Myocyte (in vitro differentiated cells): ENCODE measurements at regions not wholly inside any gene's neighbourhood (a gene's known extent, or its start where the extent isn't known, plus 50 kb on each side); places are given as distances from the start of the nearest gene placed in this dataset.
A peak's percentile ranks its signal among the peaks of the same experiment; 100 is the strongest.
"Not testable (repeated sequence)": the region's sequence is repeated elsewhere in the genome, so short reads cannot be mapped to it uniquely, and the experiment has no call there.

ENCODE experiments used
- DNase-seq: peaks from one replicate; pipeline ENCODE4 v3.0.0-alpha.2; 2012; ENCODE audit warnings: low read depth

GRCh38 chr2:7740114-7740513 lies 822.9 kb downstream of the RNF144A start:
- DNase-seq: no peak

- no peak for DNase-seq
Observed at GRCh38 chr2:7742301-7742700, 825.1 kb downstream of the RNF144A start.

GRCh38 chr2:7744827-7745226 lies 827.6 kb downstream of the RNF144A start:
- DNase-seq: no peak

GRCh38 chr2:7745369-7745768 lies 828.2 kb downstream of the RNF144A start:
- DNase-seq: no peak

- DNase-seq: no peak
Observed at GRCh38 chr2:7748717-7749415, 831.7 kb downstream of the RNF144A start.

GRCh38 chr2:7749895-7750559 lies 832.8 kb downstream of the RNF144A start:
- no peak for DNase-seq

- DNase-seq: no peak
Observed at GRCh38 chr2:7752291-7752690, 835.1 kb downstream of the RNF144A start.

GRCh38 chr2:7753777-7754176 lies 836.6 kb downstream of the RNF144A start:
- DNase-seq: no peak

- peak; percentile 17 for DNase-seq
Observed at GRCh38 chr2:7755879-7756278, 838.7 kb downstream of the RNF144A start.

- DNase-seq: no peak
Observed at GRCh38 chr2:7758073-7758759, 841.0 kb downstream of the RNF144A start.

- no peak for DNase-seq
Observed at GRCh38 chr2:7759898-7760297, 842.7 kb downstream of the RNF144A start.

GRCh38 chr2:7763418-7763817 lies 846.2 kb downstream of the RNF144A start:
- not testable (repeated sequence) for DNase-seq

GRCh38 chr2:7765236-7765635 lies 848.0 kb downstream of the RNF144A start:
- DNase-seq: no peak

GRCh38 chr2:7766088-7766722 lies 849.0 kb downstream of the RNF144A start:
- no peak for DNase-seq

- no peak for DNase-seq
Observed at GRCh38 chr2:7766978-7767565, 849.9 kb downstream of the RNF144A start.

GRCh38 chr2:7767902-7768301 lies 850.7 kb downstream of the RNF144A start:
- DNase-seq: no peak

GRCh38 chr2:7771781-7772180 lies 854.6 kb downstream of the RNF144A start:
- no peak for DNase-seq

GRCh38 chr2:7773362-7774360 lies 856.4 kb downstream of the RNF144A start:
- DNase-seq: peak; percentile 10

GRCh38 chr2:7774481-7774880 lies 857.3 kb downstream of the RNF144A start:
- no peak for DNase-seq

GRCh38 chr2:7777668-7778067 lies 860.5 kb downstream of the RNF144A start:
- DNase-seq: no peak
